NT2/D1 (cell line): ENCODE measurements at regions not wholly inside any gene's neighbourhood (a gene's known extent, or its start where the extent isn't known, plus 50 kb on each side); places are given as distances from the start of the nearest gene placed in this dataset.

Experiments used
- DNase-seq: peaks from one replicate; pipeline ENCODE4 v3.0.0-alpha.2; 2011; ENCODE audit warnings: low read depth, low spot score
- H3K27me3 ChIP-seq: 2 replicates; pipeline ENCODE4 v1.6.0; 2011; ENCODE audit warnings: mild to moderate bottlenecking; ENCODE audit not compliant: insufficient read length, insufficient read depth
- H3K36me3 ChIP-seq: 2 replicates; pipeline ENCODE4 v1.6.1; 2011; ENCODE audit warnings: mild to moderate bottlenecking, low read length, mixed read lengths; ENCODE audit not compliant: insufficient read depth, insufficient read length
- H3K4me1 ChIP-seq: 2 replicates; pipeline ENCODE4 v1.5.1; 2011; ENCODE audit not compliant: insufficient read depth, insufficient read length
- H3K4me3 ChIP-seq: 2 replicates; pipeline ENCODE4 v1.5.1; 2011; ENCODE audit warnings: low read depth; ENCODE audit not compliant: insufficient read length
- H3K9ac ChIP-seq: 2 replicates; pipeline ENCODE4 v1.6.0; 2011; ENCODE audit warnings: low read depth; ENCODE audit not compliant: insufficient read length
- H3K9me3 ChIP-seq: 2 replicates; pipeline ENCODE4 v1.5.1; 2011; ENCODE audit warnings: mild to moderate bottlenecking, low read length; ENCODE audit not compliant: insufficient read depth
- SUZ12 ChIP-seq: IDR thresholded peaks from 2 replicates; pipeline ENCODE4 v1.6.1; 2011; ENCODE audit not compliant: insufficient read length, insufficient read depth; ENCODE audit errors: extremely low read depth
- YY1 ChIP-seq: IDR thresholded peaks from 2 replicates; pipeline ENCODE4 v1.6.1; 2011; ENCODE audit not compliant: insufficient read length, insufficient read depth
- ZNF274 ChIP-seq: IDR thresholded peaks from 2 replicates; pipeline ENCODE4 v1.6.1; 2011; ENCODE audit warnings: mild to moderate bottlenecking, low read depth, low read length

GRCh38 chr1:240008298-240008697, 83.4 kb upstream of the FMN2 start:
- H3K36me3 ChIP-seq, result no peaks in the 10 kb centered on the region
- peaks cover 9% of the 10 kb centered on the region; the same call in 1 of the 2 replicates for H3K9me3 ChIP-seq
- H3K4me3 ChIP-seq, result no peak overlapping the region
- H3K9ac ChIP-seq, result no peak overlapping the region
- H3K4me1 ChIP-seq, result no peaks in the 10 kb centered on the region
- H3K27me3 ChIP-seq, result no peaks in the 10 kb centered on the region
- TF ChIP-seq YY1 (no peak), SUZ12 (no peak), ZNF274 (no peak)
- no peak for DNase-seq

GRCh38 chr1:240014051-240014450, 77.6 kb upstream of the FMN2 start:
- Histone ChIP-seq H3K9me3 (peaks cover 23% of the 10 kb centered on the region), H3K4me1 (no peaks in the 10 kb centered on the region), H3K4me3 (no peak overlapping the region), H3K36me3 (no peaks in the 10 kb centered on the region), H3K9ac (no peak overlapping the region), H3K27me3 (no peaks in the 10 kb centered on the region)
- no peak for DNase-seq
- TF ChIP-seq ZNF274 (no peak), YY1 (no peak), SUZ12 (no peak)

- H3K9ac ChIP-seq, result no peak overlapping the region
- H3K4me1 ChIP-seq, result no peaks in the 10 kb centered on the region
- DNase-seq, result no peak
- H3K9me3 ChIP-seq, result peaks cover 14% of the 10 kb centered on the region
- H3K36me3 ChIP-seq, result no peaks in the 10 kb centered on the region
- no peaks in the 10 kb centered on the region for H3K27me3 ChIP-seq
- TF ChIP-seq YY1, result no peak
- no peak for TF ChIP-seq SUZ12
- no peak for TF ChIP-seq ZNF274
- no peak overlapping the region for H3K4me3 ChIP-seq
Measured at GRCh38 chr1:240018617-240019016, 73.1 kb upstream of the FMN2 start.

GRCh38 chr1:240019524-240019923, 72.2 kb upstream of the FMN2 start:
- Histone ChIP-seq H3K4me3 (no peak overlapping the region), H3K27me3 (no peaks in the 10 kb centered on the region), H3K9me3 (peaks cover 14% of the 10 kb centered on the region), H3K4me1 (no peaks in the 10 kb centered on the region), H3K36me3 (no peaks in the 10 kb centered on the region), H3K9ac (no peak overlapping the region)
- no peak for TF ChIP-seq SUZ12
- no peak for TF ChIP-seq YY1
- DNase-seq, result no peak

- Histone ChIP-seq H3K4me3 (no peak overlapping the region), H3K9ac (no peak overlapping the region), H3K27me3 (no peaks in the 10 kb centered on the region), H3K9me3 (peaks cover 14% of the 10 kb centered on the region), H3K4me1 (no peaks in the 10 kb centered on the region), H3K36me3 (no peaks in the 10 kb centered on the region)
- TF ChIP-seq SUZ12 (no peak), ZNF274 (no peak), YY1 (no peak)
- DNase-seq, result no peak
Measured at GRCh38 chr1:240020871-240021270, 70.8 kb upstream of the FMN2 start.

- DNase-seq, result no peak
- H3K36me3 ChIP-seq, result no peaks in the 10 kb centered on the region
- peaks cover 14% of the 10 kb centered on the region for H3K9me3 ChIP-seq
- no peak overlapping the region for H3K9ac ChIP-seq
- no peak overlapping the region for H3K4me3 ChIP-seq
- TF ChIP-seq ZNF274, result no peak
- no peak for TF ChIP-seq YY1
- no peak for TF ChIP-seq SUZ12
- H3K4me1 ChIP-seq, result no peaks in the 10 kb centered on the region
- H3K27me3 ChIP-seq, result no peaks in the 10 kb centered on the region
Measured at GRCh38 chr1:240021709-240022108, 70.0 kb upstream of the FMN2 start.

- H3K36me3 ChIP-seq, result no peaks in the 10 kb centered on the region
- TF ChIP-seq ZNF274, result no peak
- no peak for TF ChIP-seq YY1
- no peak for TF ChIP-seq SUZ12
- H3K27me3 ChIP-seq, result no peaks in the 10 kb centered on the region
- no peaks in the 10 kb centered on the region for H3K4me1 ChIP-seq
- peak; percentile 54 for DNase-seq
- H3K9ac ChIP-seq, result no peak overlapping the region
- no peak overlapping the region for H3K4me3 ChIP-seq
- H3K9me3 ChIP-seq, result no peaks in the 10 kb centered on the region
Measured at GRCh38 chr1:240027059-240027462, 64.6 kb upstream of the FMN2 start.

- Histone ChIP-seq H3K9ac (no peak overlapping the region), H3K9me3 (no peaks in the 10 kb centered on the region), H3K36me3 (no peaks in the 10 kb centered on the region), H3K4me3 (no peak overlapping the region), H3K27me3 (no peaks in the 10 kb centered on the region), H3K4me1 (no peaks in the 10 kb centered on the region)
- no peak for TF ChIP-seq ZNF274
- no peak for TF ChIP-seq SUZ12
- no peak for TF ChIP-seq YY1
- DNase-seq, result no peak
Measured at GRCh38 chr1:240029418-240029817, 62.3 kb upstream of the FMN2 start.
